Mesendoderm (in vitro differentiated cells): ENCODE measurements at regions not wholly inside any gene's neighbourhood (a gene's known extent, or its start where the extent isn't known, plus 50 kb on each side); places are given as distances from the start of the nearest gene placed in this dataset.

Source experiments
- DNase-seq: peaks from one replicate; pipeline ENCODE4 v3.0.0; 2013
- H2AK5ac ChIP-seq: 2 replicates; pipeline ENCODE4 v1.6.1; 2013; ENCODE audit warnings: low read length, inconsistent platforms
- H2BK120ac ChIP-seq: 2 replicates; pipeline ENCODE4 v1.6.1; 2013; ENCODE audit warnings: low read depth, mild to moderate bottlenecking, low read length, moderate library complexity, mixed read lengths
- H2BK15ac ChIP-seq: replicated peaks from 2 replicates; pipeline ENCODE4 v1.6.1; 2013; ENCODE audit warnings: low read depth, mild to moderate bottlenecking, moderate library complexity
- H2BK5ac ChIP-seq: 2 replicates; pipeline ENCODE4 v1.6.1; 2013; ENCODE audit warnings: low read length, inconsistent platforms
- H3K18ac ChIP-seq: 2 replicates; pipeline ENCODE4 v1.6.1; 2013; ENCODE audit warnings: mild to moderate bottlenecking, low read length, mixed read lengths
- H3K23ac ChIP-seq: one replicate; pipeline ENCODE4 v1.6.1; 2013; ENCODE audit warnings: low read length
- H3K27ac ChIP-seq: 2 replicates; pipeline ENCODE4 v1.5.1; 2013; ENCODE audit warnings: low read depth, mild to moderate bottlenecking, inconsistent platforms, low read length, moderate library complexity
- H3K27me3 ChIP-seq: 2 replicates; pipeline ENCODE4 v1.6.1; 2013; ENCODE audit warnings: low read length, control low read depth, mild to moderate bottlenecking, inconsistent platforms; ENCODE audit not compliant: insufficient read depth, poor library complexity
- H3K36me3 ChIP-seq: 2 replicates; pipeline ENCODE4 v1.6.1; 2013; ENCODE audit warnings: low read length, inconsistent platforms; ENCODE audit not compliant: control insufficient read depth, insufficient read depth
- H3K4ac ChIP-seq: one replicate; pipeline ENCODE4 v1.6.1; 2013; ENCODE audit warnings: low read depth, mild to moderate bottlenecking, low read length, moderate library complexity
- H3K4me1 ChIP-seq: 2 replicates; pipeline ENCODE4 v1.6.1; 2013; ENCODE audit warnings: low read depth, low read length, inconsistent platforms; ENCODE audit not compliant: control insufficient read depth
- H3K4me2 ChIP-seq: 2 replicates; pipeline ENCODE4 v1.6.1; 2013; ENCODE audit warnings: low read length
- H3K4me3 ChIP-seq: 2 replicates; pipeline ENCODE4 v1.5.1; 2013; ENCODE audit warnings: mild to moderate bottlenecking, low read length
- H3K56ac ChIP-seq: one replicate; pipeline ENCODE4 v1.6.1; 2013; ENCODE audit warnings: low read length
- H3K79me1 ChIP-seq: 2 replicates; pipeline ENCODE4 v1.6.1; 2013; ENCODE audit warnings: low read length, inconsistent platforms
- H3K79me2 ChIP-seq: 2 replicates; pipeline ENCODE4 v1.6.1; 2013; ENCODE audit warnings: mild to moderate bottlenecking, low read length; ENCODE audit not compliant: control insufficient read depth, insufficient read depth
- H3K9ac ChIP-seq: 2 replicates; pipeline ENCODE4 v1.6.1; 2013; ENCODE audit warnings: low read length, inconsistent platforms
- H4K5ac ChIP-seq: one replicate; pipeline ENCODE4 v1.6.1; 2013; ENCODE audit warnings: low read length
- H4K8ac ChIP-seq: one replicate; pipeline ENCODE4 v1.6.1; 2013; ENCODE audit warnings: low read depth, mild to moderate bottlenecking, control low read depth, low read length, moderate library complexity
- WGBS: extraction: QIAGEN DNeasy Blood & Tissue Kit; methylation state at CpG from one replicate; pipeline ENCODE4 v1.1.7; 2013; ENCODE audit warnings: low lambda C conversion rate, missing lambda C conversion rate; ENCODE audit not compliant: insufficient coverage; ENCODE audit errors: extremely low coverage; 5-methylcytosine and 5-hydroxymethylcytosine counted together

DNA sequence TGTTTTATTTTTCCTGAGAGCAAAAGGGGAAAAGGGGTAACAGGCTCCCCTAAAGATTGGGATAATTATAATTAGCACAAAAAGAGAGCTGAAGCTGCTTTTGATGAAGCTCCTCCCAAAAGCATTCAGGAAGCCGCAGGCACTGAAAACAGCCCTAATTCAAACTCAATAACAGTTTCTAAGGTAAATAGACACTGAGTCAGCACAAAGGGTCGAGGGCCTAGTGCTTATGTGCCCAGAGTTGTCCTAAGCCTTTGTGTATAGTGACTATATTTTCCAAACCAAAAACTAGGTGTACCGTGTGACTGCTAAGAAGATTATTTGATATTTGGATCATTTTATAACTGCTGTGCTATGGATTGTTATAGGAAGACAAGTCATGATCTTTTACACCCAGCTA is 67.7 kb downstream of the HMHB1 start:
- Histone ChIP-seq H2BK15ac (no peak overlapping the region), H3K27me3 (no peaks in the 10 kb centered on the region), H3K4me2 (no peak overlapping the region), H3K9ac (no peak overlapping the region), H3K4me1 (no peaks in the 10 kb centered on the region), H2BK5ac (no peak overlapping the region), H2AK5ac (no peak overlapping the region), H3K56ac (no peak overlapping the region), H3K79me2 (no peaks in the 10 kb centered on the region), H4K8ac (peak overlapping the region; percentile 28), H3K18ac (peak overlapping the region; percentile 39), H3K23ac (no peak overlapping the region), H2BK120ac (no peak overlapping the region), H3K79me1 (no peaks in the 10 kb centered on the region), H4K5ac (no peak overlapping the region), H3K36me3 (no peaks in the 10 kb centered on the region), H3K4me3 (no peak overlapping the region), H3K27ac (no peak overlapping the region), H3K4ac (no peak overlapping the region)
- no peak for DNase-seq
- WGBS, result no CpG with 5 or more reads among the region's 3 CpGs

DNA sequence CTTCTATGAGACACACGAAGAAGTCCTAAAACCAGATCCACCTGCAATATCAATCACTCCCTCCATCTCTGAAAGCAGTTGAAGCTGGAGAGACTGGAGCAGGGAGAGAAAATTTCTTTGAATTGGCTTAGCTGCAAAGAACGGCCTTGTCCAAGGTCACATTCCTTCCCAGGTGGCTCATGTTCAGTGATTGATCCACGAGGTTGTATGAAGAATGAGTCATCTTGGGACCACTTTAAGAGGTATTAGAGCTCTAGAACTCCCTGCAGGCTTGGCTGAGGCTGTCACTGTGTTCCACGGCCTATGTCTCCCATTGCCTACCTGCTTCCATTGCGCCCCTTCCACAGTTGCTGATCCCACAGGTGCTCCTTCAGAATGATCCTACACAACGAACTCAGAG is 68.2 kb downstream of the HMHB1 start:
- H3K18ac ChIP-seq, result no peak overlapping the region
- WGBS, result no CpG with 5 or more reads among the region's 6 CpGs
- H3K56ac ChIP-seq, result no peak overlapping the region
- no peak overlapping the region for H3K27ac ChIP-seq
- no peak overlapping the region for H3K4me2 ChIP-seq
- H2BK120ac ChIP-seq, result no peak overlapping the region
- no peaks in the 10 kb centered on the region for H3K79me1 ChIP-seq
- H3K36me3 ChIP-seq, result no peaks in the 10 kb centered on the region
- no peaks in the 10 kb centered on the region for H3K27me3 ChIP-seq
- no peak overlapping the region for H4K8ac ChIP-seq
- H3K9ac ChIP-seq, result no peak overlapping the region
- H3K4me3 ChIP-seq, result no peak overlapping the region
- no peak overlapping the region for H2AK5ac ChIP-seq
- H3K4ac ChIP-seq, result no peak overlapping the region
- DNase-seq, result peak; percentile 56
- no peaks in the 10 kb centered on the region for H3K79me2 ChIP-seq
- no peak overlapping the region for H3K23ac ChIP-seq
- no peak overlapping the region for H2BK5ac ChIP-seq
- H3K4me1 ChIP-seq, result no peaks in the 10 kb centered on the region
- no peak overlapping the region for H2BK15ac ChIP-seq
- H4K5ac ChIP-seq, result no peak overlapping the region

- DNase-seq, result peak; percentile 44
- Histone ChIP-seq H3K23ac (no peak overlapping the region), H2BK120ac (no peak overlapping the region), H2AK5ac (no peak overlapping the region), H3K56ac (no peak overlapping the region), H3K27ac (no peak overlapping the region), H4K5ac (no peak overlapping the region), H3K79me2 (no peaks in the 10 kb centered on the region), H3K4me3 (no peak overlapping the region), H2BK15ac (no peak overlapping the region), H2BK5ac (no peak overlapping the region), H3K27me3 (no peaks in the 10 kb centered on the region), H3K79me1 (no peaks in the 10 kb centered on the region), H3K36me3 (no peaks in the 10 kb centered on the region), H3K18ac (no peak overlapping the region), H3K4ac (no peak overlapping the region), H3K4me1 (no peaks in the 10 kb centered on the region), H3K9ac (no peak overlapping the region), H3K4me2 (no peak overlapping the region), H4K8ac (no peak overlapping the region)
- no CpG with 5 or more reads among the region's 5 CpGs for WGBS
These were observed 70.6 kb downstream of the HMHB1 start for GRCh38 chr5:143882520-143882919.

- no peaks in the 10 kb centered on the region for H3K36me3 ChIP-seq
- no peak overlapping the region for H3K27ac ChIP-seq
- H2AK5ac ChIP-seq, result no peak overlapping the region
- no peak overlapping the region for H3K18ac ChIP-seq
- no peak overlapping the region for H3K4ac ChIP-seq
- H2BK15ac ChIP-seq, result no peak overlapping the region
- H3K56ac ChIP-seq, result no peak overlapping the region
- no peak overlapping the region for H3K9ac ChIP-seq
- no CpG with 5 or more reads among the region's 3 CpGs for WGBS
- H3K79me1 ChIP-seq, result no peaks in the 10 kb centered on the region
- no peak overlapping the region for H2BK5ac ChIP-seq
- H3K27me3 ChIP-seq, result no peaks in the 10 kb centered on the region
- no peak for DNase-seq
- no peak overlapping the region for H4K8ac ChIP-seq
- H3K79me2 ChIP-seq, result no peaks in the 10 kb centered on the region
- H2BK120ac ChIP-seq, result no peak overlapping the region
- no peak overlapping the region for H3K4me3 ChIP-seq
- H4K5ac ChIP-seq, result no peak overlapping the region
- no peak overlapping the region for H3K4me2 ChIP-seq
- no peak overlapping the region for H3K23ac ChIP-seq
- H3K4me1 ChIP-seq, result no peaks in the 10 kb centered on the region
These were observed 74.1 kb downstream of the HMHB1 start for GRCh38 chr5:143886096-143886495.

DNA sequence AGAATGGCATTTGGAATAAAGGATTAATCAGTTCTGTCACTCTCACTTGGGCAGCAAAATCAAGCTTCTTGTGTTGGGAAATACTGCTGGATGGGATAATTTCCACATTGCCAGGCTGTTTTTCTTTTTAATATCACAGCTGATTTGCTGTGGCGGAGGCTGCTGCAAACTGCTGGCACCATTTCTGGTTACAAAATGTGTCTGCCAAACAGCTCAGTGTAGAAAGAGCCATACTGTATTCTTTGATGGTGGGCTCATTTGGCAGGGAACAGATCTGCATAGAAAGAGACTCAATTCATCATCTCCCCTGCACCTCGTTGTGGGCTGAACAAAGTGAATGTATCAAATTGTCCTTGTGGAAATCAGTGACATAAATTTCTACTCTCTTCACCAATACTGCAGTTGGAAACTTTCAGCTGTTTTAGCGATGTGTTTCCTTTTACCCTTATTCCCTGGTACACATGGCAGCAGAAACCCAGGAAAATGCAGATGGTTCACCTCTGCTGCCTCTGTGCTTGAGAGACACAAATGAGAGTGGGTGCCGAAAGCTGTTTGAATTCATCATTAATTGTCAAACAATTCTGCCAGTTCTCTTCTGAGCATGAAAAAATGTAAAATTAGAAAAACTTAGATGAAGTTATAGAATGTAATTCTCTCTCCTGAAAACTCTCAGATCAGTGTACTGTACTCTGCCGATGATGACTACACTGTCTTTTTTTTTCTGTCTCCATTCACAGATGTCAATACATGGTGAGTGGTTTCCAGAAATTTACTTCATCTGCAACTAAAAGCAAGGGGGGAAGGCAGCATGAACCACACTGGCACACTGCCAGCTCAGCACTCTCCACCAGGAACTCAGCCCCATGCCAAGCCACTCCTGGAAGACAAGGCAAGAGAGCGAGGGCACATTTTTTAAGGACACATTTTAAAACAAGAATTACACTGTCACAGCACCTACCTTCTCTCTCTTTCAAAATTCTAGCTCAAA is 75.0 kb downstream of the HMHB1 start:
- no peak for DNase-seq
- no peak overlapping the region for H3K4me2 ChIP-seq
- H3K18ac ChIP-seq, result peak overlapping the region; percentile 18
- peak overlapping the region; percentile 11 for H3K56ac ChIP-seq
- H3K27ac ChIP-seq, result no peak overlapping the region
- H3K36me3 ChIP-seq, result no peaks in the 10 kb centered on the region
- no peak overlapping the region for H2BK15ac ChIP-seq
- H2AK5ac ChIP-seq, result no peak overlapping the region
- H3K4me1 ChIP-seq, result no peaks in the 10 kb centered on the region
- no peak overlapping the region for H3K9ac ChIP-seq
- H3K4me3 ChIP-seq, result no peak overlapping the region
- no peak overlapping the region for H3K4ac ChIP-seq
- H2BK5ac ChIP-seq, result no peak overlapping the region
- H3K27me3 ChIP-seq, result no peaks in the 10 kb centered on the region
- H4K5ac ChIP-seq, result no peak overlapping the region
- no CpG with 5 or more reads among the region's 6 CpGs for WGBS
- H3K23ac ChIP-seq, result no peak overlapping the region
- no peak overlapping the region for H2BK120ac ChIP-seq
- H4K8ac ChIP-seq, result no peak overlapping the region
- H3K79me2 ChIP-seq, result no peaks in the 10 kb centered on the region
- no peaks in the 10 kb centered on the region for H3K79me1 ChIP-seq
